HFFc6 (cell line): ENCODE measurements at regions not wholly inside any gene's neighbourhood (a gene's known extent, or its start where the extent isn't known, plus 50 kb on each side); places are given as distances from the start of the nearest gene placed in this dataset.

Source experiments
- DNase-seq: peaks from one replicate; pipeline ENCODE4 v3.0.0-alpha.2; 2018
- H3K27ac Mint-ChIP-seq: 2 replicates; pipeline ENCODE4 v1.8.0; 2020; ENCODE audit warnings: mild to moderate bottlenecking, mixed read lengths
- H3K27me3 Mint-ChIP-seq: 2 replicates; pipeline ENCODE4 v1.8.0; 2021; ENCODE audit warnings: mild to moderate bottlenecking, moderate library complexity, mixed read lengths; ENCODE audit not compliant: insufficient read depth
- H3K36me3 Mint-ChIP-seq: 2 replicates; pipeline ENCODE4 v1.8.0; 2021; ENCODE audit warnings: low read depth, mixed read lengths
- H3K4me1 Mint-ChIP-seq: 2 replicates; pipeline ENCODE4 v1.8.0; 2020; ENCODE audit warnings: low read depth, mixed read lengths
- H3K4me3 Mint-ChIP-seq: 2 replicates; pipeline ENCODE4 v1.8.0; 2020; ENCODE audit warnings: mild to moderate bottlenecking, moderate library complexity, mixed read lengths
- H3K9me3 Mint-ChIP-seq: 2 replicates; pipeline ENCODE4 v1.8.0; 2020; ENCODE audit warnings: mild to moderate bottlenecking, mixed read lengths
- TF ChIP-seq, protein P1 (sequence below): fragments of 200-600 bp; sonication (generic); IDR thresholded peaks from 2 replicates; pipeline ENCODE4 v1.5.0; 2021; ENCODE audit warnings: antibody characterized with exemption, mild to moderate bottlenecking

DNA sequence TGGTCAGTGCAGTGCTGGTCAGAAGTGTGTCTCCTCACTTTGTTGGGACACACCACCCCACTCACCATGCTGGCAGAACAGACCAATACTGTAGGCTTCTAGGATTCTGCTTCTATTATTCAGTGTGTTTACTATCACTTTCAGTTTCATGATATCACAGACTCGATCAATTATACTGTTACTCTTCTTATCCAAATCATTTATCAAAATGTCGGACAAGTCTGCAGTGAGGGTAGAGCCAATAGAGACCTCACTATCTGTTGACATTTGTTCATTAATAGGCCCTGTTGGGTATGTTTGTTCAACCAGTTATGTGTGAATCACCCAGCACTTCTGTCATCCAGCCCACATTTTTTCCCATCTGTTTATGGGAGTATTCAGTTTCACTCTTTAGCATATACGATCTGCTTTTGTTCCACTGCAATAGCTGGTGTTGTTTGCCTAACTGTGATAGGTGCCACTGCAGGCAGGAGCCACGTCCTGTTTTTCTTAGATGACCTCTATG lies 140.1 kb downstream of the NRN1 start:
- no peaks in the 10 kb centered on the region for H3K36me3 Mint-ChIP-seq
- peak; percentile 21 for DNase-seq
- H3K9me3 Mint-ChIP-seq, result peaks cover 4% of the 10 kb centered on the region
- H3K27me3 Mint-ChIP-seq, result peaks cover 2% of the 10 kb centered on the region; the same call in 1 of the 2 replicates
- TF ChIP-seq, protein P1, sequence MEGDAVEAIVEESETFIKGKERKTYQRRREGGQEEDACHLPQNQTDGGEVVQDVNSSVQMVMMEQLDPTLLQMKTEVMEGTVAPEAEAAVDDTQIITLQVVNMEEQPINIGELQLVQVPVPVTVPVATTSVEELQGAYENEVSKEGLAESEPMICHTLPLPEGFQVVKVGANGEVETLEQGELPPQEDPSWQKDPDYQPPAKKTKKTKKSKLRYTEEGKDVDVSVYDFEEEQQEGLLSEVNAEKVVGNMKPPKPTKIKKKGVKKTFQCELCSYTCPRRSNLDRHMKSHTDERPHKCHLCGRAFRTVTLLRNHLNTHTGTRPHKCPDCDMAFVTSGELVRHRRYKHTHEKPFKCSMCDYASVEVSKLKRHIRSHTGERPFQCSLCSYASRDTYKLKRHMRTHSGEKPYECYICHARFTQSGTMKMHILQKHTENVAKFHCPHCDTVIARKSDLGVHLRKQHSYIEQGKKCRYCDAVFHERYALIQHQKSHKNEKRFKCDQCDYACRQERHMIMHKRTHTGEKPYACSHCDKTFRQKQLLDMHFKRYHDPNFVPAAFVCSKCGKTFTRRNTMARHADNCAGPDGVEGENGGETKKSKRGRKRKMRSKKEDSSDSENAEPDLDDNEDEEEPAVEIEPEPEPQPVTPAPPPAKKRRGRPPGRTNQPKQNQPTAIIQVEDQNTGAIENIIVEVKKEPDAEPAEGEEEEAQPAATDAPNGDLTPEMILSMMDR, result no peak
- H3K4me1 Mint-ChIP-seq, result peaks cover 18% of the 10 kb centered on the region
- 0 out of 2 replicates have a peak overlapping the region, but pooled peaks have one; percentile 20 for H3K27ac Mint-ChIP-seq
- H3K4me3 Mint-ChIP-seq, result peak overlapping the region; percentile 81

DNA sequence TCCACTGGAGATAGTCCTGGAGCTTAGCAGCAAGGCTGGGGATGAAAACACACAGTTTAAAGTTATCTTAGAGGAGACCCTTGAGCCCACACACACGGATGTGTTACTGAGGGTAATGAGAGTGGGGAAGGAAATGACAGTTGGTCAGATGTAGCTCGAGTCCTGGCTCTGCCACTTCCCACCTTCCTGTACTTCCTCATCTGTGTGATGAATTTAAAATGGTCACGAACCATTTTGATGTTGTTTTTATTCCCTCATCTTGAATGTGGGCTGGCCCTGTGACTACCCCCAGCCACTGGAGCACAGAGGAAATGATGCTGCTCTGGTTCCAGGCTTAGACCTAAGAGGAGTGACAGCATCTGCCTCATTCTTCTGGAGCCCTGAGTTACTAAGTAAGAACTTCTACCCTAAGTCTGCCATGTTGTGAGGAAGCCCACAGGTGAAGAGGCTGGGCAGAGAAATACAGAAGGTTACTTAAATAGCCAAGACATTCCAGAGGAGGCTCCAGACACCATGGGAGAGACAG lies 141.2 kb downstream of the NRN1 start:
- TF ChIP-seq, protein P1, result no peak
- Mint-ChIP-seq H3K9me3 (peaks cover 4% of the 10 kb centered on the region), H3K4me3 (no peak overlapping the region), H3K27me3 (peaks cover 2% of the 10 kb centered on the region; the same call in 1 of the 2 replicates), H3K36me3 (no peaks in the 10 kb centered on the region), H3K27ac (no peak overlapping the region), H3K4me1 (peaks cover 18% of the 10 kb centered on the region)
- no peak for DNase-seq

DNA sequence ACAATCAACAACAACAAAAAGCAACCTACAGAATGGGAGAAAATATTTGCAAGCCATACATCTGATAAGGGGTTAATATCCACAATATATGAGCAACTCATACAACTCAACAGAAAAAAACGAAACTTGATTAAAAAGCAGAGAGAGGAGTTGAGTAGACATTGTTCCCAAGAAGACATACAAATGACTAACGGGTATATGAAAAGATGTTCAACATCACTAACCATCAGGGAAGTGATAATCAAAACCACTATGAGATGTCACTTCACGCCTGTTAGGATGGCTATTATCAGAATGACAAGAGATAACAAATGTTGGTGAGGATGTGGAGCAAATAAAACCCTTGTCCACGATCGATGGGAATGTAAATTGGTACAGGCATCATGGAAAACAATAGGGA lies 145.9 kb downstream of the NRN1 start:
- TF ChIP-seq, protein P1, result no peak
- Mint-ChIP-seq H3K4me3 (no peak overlapping the region), H3K27ac (no peak overlapping the region), H3K27me3 (peaks cover 4% of the 10 kb centered on the region), H3K9me3 (peaks cover 5% of the 10 kb centered on the region; the same call in 1 of the 2 replicates), H3K36me3 (no peaks in the 10 kb centered on the region), H3K4me1 (peaks cover 6% of the 10 kb centered on the region; the same call in 1 of the 2 replicates)
- DNase-seq, result no peak

DNA sequence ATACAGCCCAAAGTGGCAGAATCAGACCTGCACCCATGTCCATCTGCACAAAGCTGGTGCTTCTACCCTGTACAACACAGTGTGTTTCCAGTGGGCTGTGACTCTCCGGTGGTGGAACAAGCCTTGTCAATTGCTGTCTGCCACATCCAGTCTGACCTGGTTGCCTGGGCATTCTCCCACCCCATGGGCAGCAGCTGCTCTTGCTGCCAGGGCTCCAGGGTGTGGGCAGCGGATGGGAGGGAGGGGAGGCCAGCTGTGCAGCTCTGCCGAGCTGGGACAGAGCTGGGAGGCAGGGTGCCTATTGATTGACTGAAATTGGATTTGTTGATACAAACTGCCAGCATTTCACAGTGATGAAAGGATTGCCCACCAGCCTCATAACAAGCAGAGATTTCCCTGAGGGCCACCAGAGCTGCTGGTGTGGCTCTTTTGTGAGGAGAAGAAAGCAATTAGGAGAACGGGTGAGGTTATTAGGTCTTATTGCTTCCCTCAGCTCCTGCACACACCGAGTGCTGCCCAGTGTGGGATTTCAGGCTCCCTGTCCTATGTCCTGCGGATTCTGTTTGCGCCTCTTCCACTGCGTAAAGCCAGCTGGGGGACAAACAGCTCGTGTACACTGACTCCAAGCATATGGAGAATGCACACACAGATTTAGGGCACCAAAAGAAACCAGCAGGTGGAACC lies 150.8 kb downstream of the NRN1 start:
- Mint-ChIP-seq H3K36me3 (no peaks in the 10 kb centered on the region), H3K4me1 (no peaks in the 10 kb centered on the region), H3K27ac (no peak overlapping the region), H3K4me3 (no peak overlapping the region), H3K27me3 (peaks cover 6% of the 10 kb centered on the region), H3K9me3 (peaks cover 5% of the 10 kb centered on the region; the same call in 1 of the 2 replicates)
- TF ChIP-seq, protein P1, result no peak
- no peak for DNase-seq

DNA sequence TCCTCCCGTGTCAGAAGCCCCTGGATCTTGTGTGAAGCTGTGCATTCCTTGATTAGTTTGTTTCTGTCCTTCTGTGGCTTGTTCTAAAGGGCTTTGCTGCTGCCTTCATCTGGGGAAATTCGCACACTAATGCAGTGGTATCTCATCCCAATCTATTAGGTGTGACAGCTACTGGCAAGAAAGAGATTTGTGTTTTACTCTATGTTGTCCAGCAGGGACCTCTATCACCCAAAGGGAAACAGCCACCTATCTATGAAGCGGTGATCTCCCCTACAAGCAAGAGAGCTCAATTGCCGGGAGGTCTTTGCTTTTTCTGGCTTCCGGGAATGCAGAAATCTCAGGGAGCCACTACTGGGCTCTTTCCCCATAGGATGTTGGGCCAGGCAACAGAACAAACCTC lies 151.8 kb downstream of the NRN1 start:
- Mint-ChIP-seq H3K27me3 (peaks cover 6% of the 10 kb centered on the region), H3K36me3 (no peaks in the 10 kb centered on the region), H3K4me3 (no peak overlapping the region), H3K4me1 (no peaks in the 10 kb centered on the region), H3K27ac (no peak overlapping the region), H3K9me3 (peaks cover 5% of the 10 kb centered on the region; the same call in 1 of the 2 replicates)
- no peak for DNase-seq
- TF ChIP-seq, protein P1, result no peak
